BLaER1 treated with 17β-estradiol and CSF1 and Interleukin-3, amounts not matched to agents 10 nM and 100 nM (cell line): ENCODE measurements at regions not wholly inside any gene's neighbourhood (a gene's known extent, or its start where the extent isn't known, plus 50 kb on each side); places are given as distances from the start of the nearest gene placed in this dataset.
"Not testable (repeated sequence)": the region's sequence is repeated elsewhere in the genome, so short reads cannot be mapped to it uniquely, and the experiment has no call there.

Experiments
- H3K27ac ChIP-seq, 11 experiments: shearing (Covaris generic); formaldehyde crosslinking; 2 replicates each; pipeline ENCODE4 v1.8.1; 2022
- H3K27me3 ChIP-seq, 11 experiments: shearing (Covaris generic); formaldehyde crosslinking; 2 replicates each; pipeline ENCODE4 v1.8.1; 2022
- H3K36me3 ChIP-seq, 11 experiments: shearing (Covaris generic); formaldehyde crosslinking; 2 replicates each; pipeline ENCODE4 v1.8.1; 2022
- H3K4me1 ChIP-seq, 10 experiments: shearing (Covaris generic); formaldehyde crosslinking; 2 replicates each; pipeline ENCODE4 v1.8.1; 2022
- H3K4me2 ChIP-seq, 11 experiments: shearing (Covaris generic); formaldehyde crosslinking; 2 replicates each; pipeline ENCODE4 v1.8.1; 2022
- H3K4me3 ChIP-seq, 10 experiments: shearing (Covaris generic); formaldehyde crosslinking; 2 replicates each; pipeline ENCODE4 v1.8.1; 2022
- H3K9ac ChIP-seq, 11 experiments: shearing (Covaris generic); formaldehyde crosslinking; 2 replicates each; pipeline ENCODE4 v1.8.1; 2022
- H3K9me3 ChIP-seq, 11 experiments: shearing (Covaris generic); formaldehyde crosslinking; replicated peaks in 1 of 11; 2 replicates each; pipeline ENCODE4 v1.8.1; 2022
- H4K20me1 ChIP-seq, 11 experiments: shearing (Covaris generic); formaldehyde crosslinking; 2 replicates each; pipeline ENCODE4 v1.8.1; 2022
- Cebpa-rat ChIP-seq, 11 experiments: shearing (Covaris generic); IDR thresholded peaks; 2 replicates each; pipeline ENCODE4 v1.8.1; 2022

DNA sequence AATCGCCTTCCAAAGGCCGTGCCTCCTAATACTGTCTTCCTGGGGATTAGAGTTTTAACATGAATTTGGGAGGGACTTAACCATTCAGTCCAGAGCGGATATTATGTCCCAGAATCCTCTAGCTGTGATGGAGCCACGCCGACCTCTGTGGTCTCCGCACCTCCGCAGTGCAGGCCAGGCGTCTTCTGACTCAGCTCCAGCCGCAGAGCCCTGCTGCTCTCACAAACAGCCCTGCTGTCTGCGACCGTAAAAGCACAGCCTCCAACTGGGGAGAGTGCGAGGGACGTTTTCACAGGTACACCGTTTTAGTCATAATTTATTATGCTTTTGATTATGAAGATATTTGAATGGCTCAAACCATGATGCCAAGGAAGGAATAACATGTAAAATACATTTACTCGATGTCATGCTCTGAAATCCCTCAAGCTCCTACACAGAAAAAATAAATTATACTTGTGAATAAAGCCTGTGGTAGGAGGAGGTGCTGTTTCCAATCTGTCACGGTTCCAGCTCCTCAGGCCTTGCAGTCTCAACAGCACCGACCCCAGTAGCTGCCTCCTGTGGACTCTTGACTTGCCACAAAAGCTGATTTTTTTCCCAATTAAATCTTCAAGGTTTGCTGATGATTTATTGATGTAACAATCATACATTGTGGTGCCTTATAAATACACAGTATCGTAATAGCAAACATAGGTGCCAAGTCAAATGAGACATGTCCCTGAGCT lies 353.6 kb upstream of the FRG1 start:
- H4K20me1 ChIP-seq, H3K4me2 ChIP-seq, H3K9ac ChIP-seq, H3K27ac ChIP-seq, H3K4me1 ChIP-seq, H3K36me3 ChIP-seq, H3K27me3 ChIP-seq, H3K4me3 ChIP-seq, H3K9me3 ChIP-seq: not testable (repeated sequence)

DNA sequence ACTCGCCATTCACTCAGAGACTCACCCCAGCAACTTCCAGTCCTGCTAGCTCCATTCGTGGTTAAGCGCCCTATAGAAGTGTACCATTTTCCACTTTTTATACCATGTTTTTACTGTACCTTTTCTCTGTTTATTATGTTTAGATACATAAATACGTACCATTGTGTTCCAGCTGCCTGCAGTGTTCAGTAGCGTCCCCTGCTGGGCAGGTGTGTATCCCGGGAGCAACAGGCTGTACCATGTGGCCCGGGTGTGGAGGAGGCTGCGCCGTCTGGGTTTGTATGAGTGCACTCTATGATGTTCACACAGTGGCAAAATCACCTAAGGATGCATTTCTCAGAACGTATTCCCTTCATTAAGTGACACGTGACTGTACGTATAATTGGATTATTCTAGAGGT lies 351.5 kb upstream of the FRG1 start:
- not testable (repeated sequence) for H3K9me3 ChIP-seq, H3K27ac ChIP-seq, H4K20me1 ChIP-seq

DNA sequence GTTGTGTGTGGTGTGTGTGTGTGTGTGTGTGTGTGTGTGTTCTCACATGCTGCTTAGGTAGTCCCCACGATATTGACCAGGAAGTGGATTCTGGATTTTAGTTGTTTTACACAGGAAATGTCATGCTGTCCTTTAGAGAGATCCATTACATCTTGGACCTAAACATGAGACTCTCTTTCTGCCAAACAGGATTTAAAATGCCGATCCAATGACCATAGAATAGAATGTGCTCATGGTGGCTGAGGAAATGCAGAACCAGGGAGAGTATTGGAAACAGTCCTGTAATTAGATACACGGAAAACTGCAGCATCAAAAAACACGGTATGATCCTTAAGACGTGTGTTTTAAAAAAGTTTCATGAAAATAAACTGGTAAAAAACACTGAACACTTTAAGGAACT lies 347.8 kb upstream of the FRG1 start:
- TF ChIP-seq Cebpa-rat (IDR thresholded peaks at IDR 0.05): no peak
- no peak overlapping the region for H3K9ac ChIP-seq
- H4K20me1 ChIP-seq: no peaks in the 10 kb centered on the region
- H3K9me3 ChIP-seq: 0 out of 22 replicates have a peak, but pooled peaks cover 0 to 7% (median 0%) of the 10 kb centered on the region in 11 experiments
- no peaks in the 10 kb centered on the region for H3K4me1 ChIP-seq
- no peak overlapping the region for H3K4me3 ChIP-seq
- H3K27me3 ChIP-seq: no peaks in the 10 kb centered on the region
- no peak overlapping the region for H3K27ac ChIP-seq
- no peak overlapping the region for H3K4me2 ChIP-seq
- no peaks in the 10 kb centered on the region for H3K36me3 ChIP-seq

More for the DNA sequence above, 351.5 kb upstream of the FRG1 start:
- not testable (repeated sequence) for H3K4me1 ChIP-seq, H3K36me3 ChIP-seq, H3K4me3 ChIP-seq, H3K27me3 ChIP-seq, H3K9ac ChIP-seq, H3K4me2 ChIP-seq

DNA sequence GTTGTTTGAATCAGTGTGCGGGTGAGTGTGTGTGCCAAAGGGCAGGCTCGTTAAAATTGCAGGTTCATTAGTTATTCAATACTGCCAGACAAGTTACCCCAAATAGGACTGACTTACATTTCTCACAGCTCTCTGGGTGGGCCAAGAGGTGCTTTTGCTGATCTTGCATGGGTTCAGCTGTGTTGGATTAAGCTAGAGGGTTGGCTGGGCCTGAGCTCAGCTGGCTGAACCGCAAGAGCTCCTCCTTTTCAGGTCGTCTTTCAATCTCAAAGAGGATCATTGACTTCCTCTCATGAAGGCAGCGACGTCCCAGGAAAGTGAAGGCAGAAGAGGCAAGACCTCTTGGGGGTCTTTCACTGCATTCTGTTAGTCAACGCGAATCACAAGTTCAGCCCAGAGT lies 343.3 kb upstream of the FRG1 start:
- H3K4me1 ChIP-seq: peaks cover 9 to 14% (median 12%) of the 10 kb centered on the region in 10 experiments
- 0 out of 22 replicates have a peak, but pooled peaks cover 0 to 7% (median 0%) of the 10 kb centered on the region in 11 experiments for H3K9me3 ChIP-seq
- H4K20me1 ChIP-seq: no peaks in the 10 kb centered on the region
- no peak overlapping the region for H3K4me3 ChIP-seq
- no peak overlapping the region for H3K27ac ChIP-seq
- no peaks in the 10 kb centered on the region for H3K36me3 ChIP-seq
- no peak for TF ChIP-seq Cebpa-rat (IDR thresholded peaks at IDR 0.05)
- H3K4me2 ChIP-seq: no peak overlapping the region
- H3K9ac ChIP-seq: no peak overlapping the region
- H3K27me3 ChIP-seq: no peaks in the 10 kb centered on the region

DNA sequence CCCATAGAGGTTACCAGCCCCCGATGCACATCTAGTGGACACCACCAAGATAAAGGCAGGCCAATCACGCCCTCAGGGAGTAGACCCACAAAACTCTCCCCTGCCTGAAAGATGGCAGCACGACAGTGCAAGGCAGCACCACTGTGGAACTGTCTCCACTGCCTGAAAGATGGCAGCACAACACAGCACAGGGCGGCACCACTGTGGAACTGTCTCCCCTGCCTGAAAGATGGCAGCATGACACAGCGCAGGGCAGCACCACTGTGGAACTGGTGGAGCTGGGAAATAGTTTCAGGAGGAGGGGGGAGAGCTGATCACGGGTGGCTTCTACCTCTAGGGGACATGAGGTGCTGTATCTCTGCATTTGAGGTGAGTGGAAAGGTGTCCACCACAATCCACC lies 340.4 kb upstream of the FRG1 start:
- TF ChIP-seq Cebpa-rat (IDR thresholded peaks at IDR 0.05): no peak
- Histone ChIP-seq H3K9me3 (0 out of 22 replicates have a peak, but pooled peaks cover 0 to 7% (median 0%) of the 10 kb centered on the region in 11 experiments), H4K20me1 (no peaks in the 10 kb centered on the region), H3K4me1 (peaks cover 9 to 25% (median 19%) of the 10 kb centered on the region in 10 experiments), H3K4me2 (peak overlapping the region; percentile 21 to 73 (median 55)), H3K4me3 (no peak overlapping the region), H3K36me3 (no peaks in the 10 kb centered on the region), H3K9ac (peak overlapping the region in 1 of 11 experiments; percentile 46; a peak in 2 of 22 replicates), H3K27me3 (no peaks in the 10 kb centered on the region), H3K27ac (peak overlapping the region in 5 of 11 experiments; percentile 12 to 79 (median 63); a peak in 8 of 22 replicates)

DNA sequence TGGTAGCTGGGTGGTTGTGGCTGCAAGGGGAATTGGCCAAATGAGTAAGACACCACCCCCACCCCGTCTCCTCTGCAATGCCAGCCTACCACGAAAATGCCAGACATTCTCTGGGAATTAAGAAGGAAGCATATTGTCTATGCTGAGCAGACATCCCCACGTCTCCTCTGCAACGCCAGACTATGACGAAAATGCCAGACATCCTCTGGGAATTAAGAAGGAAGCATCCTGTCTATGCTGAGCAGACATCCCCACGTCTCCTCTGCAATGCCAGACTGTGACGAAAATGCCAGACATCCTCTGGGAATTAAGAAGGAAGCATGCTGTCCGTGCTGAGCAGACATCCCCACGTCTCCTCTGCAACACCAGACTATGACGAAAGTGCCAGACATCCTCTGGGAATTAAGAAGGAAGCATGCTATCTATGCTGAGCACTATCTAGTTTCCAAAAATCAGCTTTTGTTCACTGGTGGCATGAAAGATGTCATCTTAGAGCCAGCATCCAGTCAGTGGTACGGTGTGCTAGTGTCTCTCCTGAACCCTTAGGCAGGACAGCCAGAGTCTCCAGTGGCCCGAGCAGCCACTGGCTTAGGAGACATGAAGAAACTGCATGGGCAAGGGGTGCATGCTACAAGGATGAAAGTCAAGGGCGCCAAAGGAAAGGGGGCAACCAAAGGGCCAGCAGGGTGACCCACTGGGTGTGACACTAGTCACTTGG lies 339.8 kb upstream of the FRG1 start:
- TF ChIP-seq Cebpa-rat (IDR thresholded peaks at IDR 0.05): peak in 2 of 11 experiments; percentile 22 to 58; a peak in 2 of 22 replicates
- Histone ChIP-seq H3K27ac (peak overlapping the region in 5 of 11 experiments; percentile 12 to 79 (median 63); a peak in 8 of 22 replicates), H3K27me3 (no peaks in the 10 kb centered on the region), H3K4me2 (peak overlapping the region; percentile 21 to 73 (median 55)), H3K36me3 (no peaks in the 10 kb centered on the region), H4K20me1 (no peaks in the 10 kb centered on the region), H3K4me3 (no peak overlapping the region), H3K9ac (peak overlapping the region in 1 of 11 experiments; percentile 57; a peak in 2 of 22 replicates), H3K4me1 (peaks cover 10 to 27% (median 22%) of the 10 kb centered on the region in 10 experiments), H3K9me3 (0 out of 22 replicates have a peak, but pooled peaks cover 0 to 7% (median 0%) of the 10 kb centered on the region in 11 experiments)

DNA sequence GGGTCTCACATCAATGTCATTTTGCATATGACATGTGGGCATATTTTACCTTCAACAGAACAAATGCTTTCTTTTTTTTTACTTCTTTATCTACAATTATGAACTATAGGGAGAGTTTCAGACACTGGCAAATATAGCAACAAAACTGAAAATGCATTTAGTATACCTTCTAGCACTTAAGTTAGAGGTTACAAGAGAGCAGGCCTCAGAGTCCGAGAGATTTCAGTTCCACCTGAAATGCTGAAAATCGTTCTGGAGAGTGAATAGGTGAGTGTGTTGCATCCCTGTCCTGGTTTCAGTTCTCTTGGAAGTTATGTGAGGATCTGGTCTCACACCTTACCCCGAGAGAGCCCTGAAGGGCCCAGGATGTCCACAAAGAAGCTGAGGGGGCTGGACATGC lies 337.8 kb upstream of the FRG1 start:
- H3K9me3 ChIP-seq, H4K20me1 ChIP-seq, H3K36me3 ChIP-seq, H3K4me3 ChIP-seq, H3K27me3 ChIP-seq, H3K9ac ChIP-seq: not testable (repeated sequence)
- H3K27ac ChIP-seq: peak overlapping the region in 1 of 11 experiments; percentile 62; a peak in 1 of 22 replicates
- H3K4me1 ChIP-seq: peaks cover 18 to 35% (median 30%) of the 10 kb centered on the region in 10 experiments
- peak overlapping the region in 7 of 11 experiments; percentile 26 to 58 (median 41); a peak in 12 of 22 replicates for H3K4me2 ChIP-seq

DNA sequence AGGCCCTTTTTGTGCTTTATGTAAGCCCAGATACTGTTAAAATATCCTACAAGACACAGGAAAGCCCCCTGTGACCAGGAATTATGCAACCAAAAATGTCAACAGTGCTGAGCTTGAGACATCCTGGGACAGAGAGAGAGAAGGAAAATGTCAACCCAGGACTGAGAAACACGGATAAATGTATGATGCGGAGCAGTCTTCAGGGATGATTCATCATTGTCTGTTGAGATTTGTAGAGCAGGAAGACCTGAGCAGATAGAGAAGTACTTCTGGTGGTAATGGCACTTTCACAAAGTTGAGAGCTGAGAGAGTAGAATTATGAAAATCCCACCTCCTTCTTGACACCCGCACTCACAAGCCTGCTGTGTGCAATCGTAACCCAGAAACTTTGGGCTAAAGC lies 330.1 kb upstream of the FRG1 start:
- H3K27me3 ChIP-seq, H3K36me3 ChIP-seq, H4K20me1 ChIP-seq, H3K4me3 ChIP-seq: not testable (repeated sequence)
- H3K9ac ChIP-seq: peak overlapping the region in 1 of 11 experiments; percentile 41; a peak in 2 of 22 replicates
- peak overlapping the region in 3 of 11 experiments; percentile 44 to 90 (median 46); a peak in 5 of 22 replicates for H3K27ac ChIP-seq
- peaks cover 10 to 68% (median 18%) of the 10 kb centered on the region in 10 experiments for H3K4me1 ChIP-seq
- peak overlapping the region in 3 of 11 experiments; percentile 12 to 77 (median 61); a peak in 5 of 22 replicates for H3K4me2 ChIP-seq
- H3K9me3 ChIP-seq: peaks cover 14 to 17% (median 15%) of the 10 kb centered on the region in 11 experiments

DNA sequence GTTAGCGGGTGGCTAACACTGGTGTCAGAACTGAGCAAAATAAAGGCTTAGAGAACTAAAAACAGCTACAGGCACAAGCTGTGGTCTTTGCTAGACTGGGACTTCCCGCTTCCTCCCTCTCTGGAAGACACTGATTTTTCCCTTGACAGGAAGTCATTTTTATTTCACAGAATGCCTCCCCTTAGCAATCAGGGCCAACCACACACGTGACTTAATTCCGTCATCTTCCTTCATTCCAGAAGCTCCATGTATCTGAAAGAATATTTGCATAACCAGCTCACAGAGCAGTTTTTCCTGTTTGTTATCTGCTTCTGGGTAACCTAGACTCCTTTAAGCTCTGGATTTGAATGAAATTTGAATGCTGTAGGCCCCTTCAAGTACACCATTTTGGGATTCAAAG lies 327.5 kb upstream of the FRG1 start:
- Histone ChIP-seq H3K4me2 (peak overlapping the region in 10 of 11 experiments; percentile 32 to 77 (median 42); a peak in 16 of 22 replicates), H3K27me3 (no peaks in the 10 kb centered on the region), H3K4me1 (peaks cover 0 to 58% (median 9%) of the 10 kb centered on the region in 10 experiments; a peak in 14 of 20 replicates), H3K36me3 (no peaks in the 10 kb centered on the region), H3K27ac (peak overlapping the region in 5 of 11 experiments; percentile 10 to 90 (median 75); a peak in 8 of 22 replicates), H3K4me3 (no peak overlapping the region), H3K9me3 (peaks cover 17 to 23% (median 20%) of the 10 kb centered on the region in 11 experiments), H3K9ac (peak overlapping the region in 3 of 11 experiments; percentile 51 to 70 (median 56); a peak in 5 of 22 replicates), H4K20me1 (no peaks in the 10 kb centered on the region)
- TF ChIP-seq Cebpa-rat (IDR thresholded peaks at IDR 0.05): no peak
